Mesendoderm (in vitro differentiated cells): ENCODE measurements at regions not wholly inside any gene's neighbourhood (a gene's known extent, or its start where the extent isn't known, plus 50 kb on each side); places are given as distances from the start of the nearest gene placed in this dataset.

Experiments
- DNase-seq: peaks from one replicate; pipeline ENCODE4 v3.0.0; 2013
- H2AK5ac ChIP-seq: 2 replicates; pipeline ENCODE4 v1.6.1; 2013; ENCODE audit warnings: low read length, inconsistent platforms
- H2BK120ac ChIP-seq: 2 replicates; pipeline ENCODE4 v1.6.1; 2013; ENCODE audit warnings: low read depth, mild to moderate bottlenecking, low read length, moderate library complexity, mixed read lengths
- H2BK15ac ChIP-seq: replicated peaks from 2 replicates; pipeline ENCODE4 v1.6.1; 2013; ENCODE audit warnings: low read depth, mild to moderate bottlenecking, moderate library complexity
- H2BK5ac ChIP-seq: 2 replicates; pipeline ENCODE4 v1.6.1; 2013; ENCODE audit warnings: low read length, inconsistent platforms
- H3K18ac ChIP-seq: 2 replicates; pipeline ENCODE4 v1.6.1; 2013; ENCODE audit warnings: mild to moderate bottlenecking, low read length, mixed read lengths
- H3K23ac ChIP-seq: one replicate; pipeline ENCODE4 v1.6.1; 2013; ENCODE audit warnings: low read length
- H3K27ac ChIP-seq: 2 replicates; pipeline ENCODE4 v1.5.1; 2013; ENCODE audit warnings: low read depth, mild to moderate bottlenecking, inconsistent platforms, low read length, moderate library complexity
- H3K27me3 ChIP-seq: 2 replicates; pipeline ENCODE4 v1.6.1; 2013; ENCODE audit warnings: low read length, control low read depth, mild to moderate bottlenecking, inconsistent platforms; ENCODE audit not compliant: insufficient read depth, poor library complexity
- H3K36me3 ChIP-seq: 2 replicates; pipeline ENCODE4 v1.6.1; 2013; ENCODE audit warnings: low read length, inconsistent platforms; ENCODE audit not compliant: control insufficient read depth, insufficient read depth
- H3K4ac ChIP-seq: one replicate; pipeline ENCODE4 v1.6.1; 2013; ENCODE audit warnings: low read depth, mild to moderate bottlenecking, low read length, moderate library complexity
- H3K4me1 ChIP-seq: 2 replicates; pipeline ENCODE4 v1.6.1; 2013; ENCODE audit warnings: low read depth, low read length, inconsistent platforms; ENCODE audit not compliant: control insufficient read depth
- H3K4me2 ChIP-seq: 2 replicates; pipeline ENCODE4 v1.6.1; 2013; ENCODE audit warnings: low read length
- H3K4me3 ChIP-seq: 2 replicates; pipeline ENCODE4 v1.5.1; 2013; ENCODE audit warnings: mild to moderate bottlenecking, low read length
- H3K56ac ChIP-seq: one replicate; pipeline ENCODE4 v1.6.1; 2013; ENCODE audit warnings: low read length
- H3K79me1 ChIP-seq: 2 replicates; pipeline ENCODE4 v1.6.1; 2013; ENCODE audit warnings: low read length, inconsistent platforms
- H3K79me2 ChIP-seq: 2 replicates; pipeline ENCODE4 v1.6.1; 2013; ENCODE audit warnings: mild to moderate bottlenecking, low read length; ENCODE audit not compliant: control insufficient read depth, insufficient read depth
- H3K9ac ChIP-seq: 2 replicates; pipeline ENCODE4 v1.6.1; 2013; ENCODE audit warnings: low read length, inconsistent platforms
- H4K5ac ChIP-seq: one replicate; pipeline ENCODE4 v1.6.1; 2013; ENCODE audit warnings: low read length
- H4K8ac ChIP-seq: one replicate; pipeline ENCODE4 v1.6.1; 2013; ENCODE audit warnings: low read depth, mild to moderate bottlenecking, control low read depth, low read length, moderate library complexity
- WGBS: extraction: QIAGEN DNeasy Blood & Tissue Kit; methylation state at CpG from one replicate; pipeline ENCODE4 v1.1.7; 2013; ENCODE audit warnings: low lambda C conversion rate, missing lambda C conversion rate; ENCODE audit not compliant: insufficient coverage; ENCODE audit errors: extremely low coverage; 5-methylcytosine and 5-hydroxymethylcytosine counted together

GRCh38 chr2:5364361-5364760 lies 327.8 kb upstream of the SOX11 start:
- no peak overlapping the region for H3K9ac ChIP-seq
- no peaks in the 10 kb centered on the region for H3K79me2 ChIP-seq
- no peaks in the 10 kb centered on the region for H3K36me3 ChIP-seq
- H3K79me1 ChIP-seq, result no peaks in the 10 kb centered on the region
- H2AK5ac ChIP-seq, result no peak overlapping the region
- DNase-seq, result no peak
- H3K4me1 ChIP-seq, result no peaks in the 10 kb centered on the region
- WGBS, result no CpG with 5 or more reads among the region's 4 CpGs
- no peak overlapping the region for H3K56ac ChIP-seq
- H2BK120ac ChIP-seq, result no peak overlapping the region
- H3K27me3 ChIP-seq, result no peaks in the 10 kb centered on the region
- H4K8ac ChIP-seq, result no peak overlapping the region
- H3K4me3 ChIP-seq, result no peak overlapping the region
- H3K4ac ChIP-seq, result no peak overlapping the region
- no peak overlapping the region for H2BK5ac ChIP-seq
- no peak overlapping the region for H2BK15ac ChIP-seq
- no peak overlapping the region for H3K23ac ChIP-seq
- H4K5ac ChIP-seq, result no peak overlapping the region
- no peak overlapping the region for H3K4me2 ChIP-seq
- H3K18ac ChIP-seq, result no peak overlapping the region
- H3K27ac ChIP-seq, result no peak overlapping the region

GRCh38 chr2:5365871-5366461 lies 326.2 kb upstream of the SOX11 start:
- Histone ChIP-seq H2BK120ac (no peak overlapping the region), H3K4me3 (no peak overlapping the region), H3K4me1 (no peaks in the 10 kb centered on the region), H2AK5ac (no peak overlapping the region), H3K9ac (no peak overlapping the region), H3K79me1 (no peaks in the 10 kb centered on the region), H4K8ac (peak overlapping the region; percentile 39), H3K23ac (no peak overlapping the region), H3K56ac (no peak overlapping the region), H4K5ac (no peak overlapping the region), H2BK15ac (no peak overlapping the region), H2BK5ac (no peak overlapping the region), H3K79me2 (no peaks in the 10 kb centered on the region), H3K36me3 (no peaks in the 10 kb centered on the region), H3K27ac (no peak overlapping the region), H3K18ac (peak overlapping the region; percentile 83), H3K4ac (peak overlapping the region; percentile 75), H3K4me2 (no peak overlapping the region), H3K27me3 (no peaks in the 10 kb centered on the region)
- peak; percentile 84 for DNase-seq
- no CpG with 5 or more reads among the region's 20 CpGs for WGBS

GRCh38 chr2:5367321-5367720 lies 324.9 kb upstream of the SOX11 start:
- H3K4me2 ChIP-seq, result no peak overlapping the region
- no CpG with 5 or more reads among the region's 6 CpGs for WGBS
- DNase-seq, result peak; percentile 40
- no peak overlapping the region for H2BK15ac ChIP-seq
- H3K9ac ChIP-seq, result no peak overlapping the region
- no peak overlapping the region for H4K5ac ChIP-seq
- no peak overlapping the region for H3K23ac ChIP-seq
- no peak overlapping the region for H4K8ac ChIP-seq
- no peak overlapping the region for H2AK5ac ChIP-seq
- no peak overlapping the region for H3K18ac ChIP-seq
- H3K4me3 ChIP-seq, result no peak overlapping the region
- no peak overlapping the region for H2BK5ac ChIP-seq
- H3K79me1 ChIP-seq, result no peaks in the 10 kb centered on the region
- no peaks in the 10 kb centered on the region for H3K4me1 ChIP-seq
- H3K27me3 ChIP-seq, result no peaks in the 10 kb centered on the region
- no peaks in the 10 kb centered on the region for H3K79me2 ChIP-seq
- H3K36me3 ChIP-seq, result no peaks in the 10 kb centered on the region
- H3K56ac ChIP-seq, result no peak overlapping the region
- H2BK120ac ChIP-seq, result no peak overlapping the region
- H3K27ac ChIP-seq, result no peak overlapping the region
- H3K4ac ChIP-seq, result no peak overlapping the region

GRCh38 chr2:5368263-5368662 lies 323.9 kb upstream of the SOX11 start:
- H2BK120ac ChIP-seq, result no peak overlapping the region
- H4K5ac ChIP-seq, result no peak overlapping the region
- H3K79me2 ChIP-seq, result no peaks in the 10 kb centered on the region
- peaks cover 4% of the 10 kb centered on the region for H3K4me1 ChIP-seq
- H3K27me3 ChIP-seq, result no peaks in the 10 kb centered on the region
- no peak overlapping the region for H3K27ac ChIP-seq
- peak; percentile 44 for DNase-seq
- H3K9ac ChIP-seq, result no peak overlapping the region
- no peak overlapping the region for H3K4me2 ChIP-seq
- H3K4me3 ChIP-seq, result no peak overlapping the region
- H3K23ac ChIP-seq, result no peak overlapping the region
- WGBS, result no CpG with 5 or more reads among the region's 7 CpGs
- no peak overlapping the region for H3K4ac ChIP-seq
- H4K8ac ChIP-seq, result no peak overlapping the region
- H2BK5ac ChIP-seq, result no peak overlapping the region
- no peak overlapping the region for H3K18ac ChIP-seq
- no peak overlapping the region for H2BK15ac ChIP-seq
- no peaks in the 10 kb centered on the region for H3K79me1 ChIP-seq
- H3K56ac ChIP-seq, result no peak overlapping the region
- no peaks in the 10 kb centered on the region for H3K36me3 ChIP-seq
- no peak overlapping the region for H2AK5ac ChIP-seq

- Histone ChIP-seq H2AK5ac (no peak overlapping the region), H3K9ac (no peak overlapping the region), H3K4me3 (no peak overlapping the region), H2BK120ac (no peak overlapping the region), H2BK5ac (no peak overlapping the region), H2BK15ac (no peak overlapping the region), H3K79me1 (no peaks in the 10 kb centered on the region), H3K4me2 (no peak overlapping the region), H4K5ac (no peak overlapping the region), H3K56ac (no peak overlapping the region), H3K18ac (no peak overlapping the region), H3K36me3 (no peaks in the 10 kb centered on the region), H3K4ac (no peak overlapping the region), H4K8ac (no peak overlapping the region), H3K27ac (no peak overlapping the region), H3K27me3 (no peaks in the 10 kb centered on the region), H3K79me2 (no peaks in the 10 kb centered on the region), H3K4me1 (peaks cover 4% of the 10 kb centered on the region), H3K23ac (no peak overlapping the region)
- no peak for DNase-seq
- WGBS, result no CpG with 5 or more reads among the region's 7 CpGs
Observed at GRCh38 chr2:5369510-5369909, 322.7 kb upstream of the SOX11 start.

- no peak for DNase-seq
- Histone ChIP-seq H4K8ac (no peak overlapping the region), H3K9ac (no peak overlapping the region), H3K4me2 (no peak overlapping the region), H3K27me3 (no peaks in the 10 kb centered on the region), H3K18ac (no peak overlapping the region), H3K4me3 (no peak overlapping the region), H3K4me1 (peaks cover 4% of the 10 kb centered on the region), H2BK120ac (no peak overlapping the region), H2AK5ac (no peak overlapping the region), H4K5ac (no peak overlapping the region), H3K79me2 (no peaks in the 10 kb centered on the region), H2BK5ac (no peak overlapping the region), H3K36me3 (no peaks in the 10 kb centered on the region), H3K4ac (no peak overlapping the region), H3K23ac (no peak overlapping the region), H3K56ac (no peak overlapping the region), H3K27ac (no peak overlapping the region), H2BK15ac (no peak overlapping the region), H3K79me1 (no peaks in the 10 kb centered on the region)
- no CpG with 5 or more reads among the region's 5 CpGs for WGBS
Observed at GRCh38 chr2:5370158-5370557, 322.0 kb upstream of the SOX11 start.
